Epithelial cell of esophagus (primary cell): ENCODE measurements at regions not wholly inside any gene's neighbourhood (a gene's known extent, or its start where the extent isn't known, plus 50 kb on each side); places are given as distances from the start of the nearest gene placed in this dataset.
"Not testable (repeated sequence)": the region's sequence is repeated elsewhere in the genome, so short reads cannot be mapped to it uniquely, and the experiment has no call there.

Experiments
- DNase-seq: peaks from one replicate; pipeline ENCODE4 v3.0.0; 2010; ENCODE audit warnings: low read depth
- H3K4me3 ChIP-seq: 2 replicates; pipeline ENCODE4 v1.5.1; 2011; ENCODE audit warnings: mild to moderate bottlenecking, low read length, control low read depth

- DNase-seq, result peak; percentile 0
- not testable (repeated sequence) for H3K4me3 ChIP-seq
Observed at GRCh38 chr22:15772337-15772736, 82.5 kb downstream of the POTEH start.

DNA sequence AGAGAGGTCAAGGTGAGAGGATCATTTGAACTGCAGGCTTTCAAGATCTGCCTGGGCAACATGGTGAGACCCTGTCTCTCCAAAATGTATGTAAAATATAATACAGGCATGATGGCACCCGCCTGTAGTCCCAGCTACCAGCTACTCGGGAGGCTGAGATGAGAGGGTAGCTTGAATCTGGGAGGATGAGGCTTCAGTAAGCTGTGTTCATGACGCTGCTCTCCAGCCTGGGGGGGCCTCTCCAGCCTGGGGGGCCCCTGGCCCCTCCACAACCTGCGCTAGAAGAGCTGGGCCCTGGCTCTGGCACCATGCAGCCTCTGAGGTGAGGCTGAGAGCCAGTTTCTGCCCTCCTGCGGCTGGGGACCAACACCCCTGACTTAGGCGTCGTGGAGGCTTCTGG is 85.3 kb downstream of the POTEH start:
- H3K4me3 ChIP-seq, DNase-seq: not testable (repeated sequence)

GRCh38 chr22:15775670-15776669 is 86.1 kb downstream of the POTEH start:
- not testable (repeated sequence) for H3K4me3 ChIP-seq, DNase-seq

- H3K4me3 ChIP-seq, DNase-seq: not testable (repeated sequence)
Observed at GRCh38 chr22:15776727-15777126, 86.9 kb downstream of the POTEH start.

DNA sequence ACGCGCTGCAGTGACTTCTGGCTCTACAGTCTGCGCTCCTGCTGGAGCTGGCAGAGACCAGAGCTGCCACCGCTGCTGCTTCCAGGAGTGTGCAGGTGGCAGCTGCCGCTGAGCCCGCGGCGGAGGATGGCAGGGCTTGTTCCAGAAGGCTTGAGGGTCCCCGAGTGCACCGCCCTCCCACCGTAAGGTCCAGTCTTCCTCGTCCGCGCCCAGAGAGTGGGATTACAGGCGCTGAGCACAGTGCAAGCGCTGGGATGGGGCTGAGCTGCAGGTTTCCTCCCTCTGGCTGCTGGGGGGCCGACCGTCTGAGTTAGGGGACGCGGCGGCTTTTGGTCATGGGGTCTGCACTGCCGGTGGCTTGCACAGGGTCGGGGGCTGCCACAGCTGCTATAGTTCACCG is 87.3 kb downstream of the POTEH start:
- DNase-seq, H3K4me3 ChIP-seq: not testable (repeated sequence)

DNA sequence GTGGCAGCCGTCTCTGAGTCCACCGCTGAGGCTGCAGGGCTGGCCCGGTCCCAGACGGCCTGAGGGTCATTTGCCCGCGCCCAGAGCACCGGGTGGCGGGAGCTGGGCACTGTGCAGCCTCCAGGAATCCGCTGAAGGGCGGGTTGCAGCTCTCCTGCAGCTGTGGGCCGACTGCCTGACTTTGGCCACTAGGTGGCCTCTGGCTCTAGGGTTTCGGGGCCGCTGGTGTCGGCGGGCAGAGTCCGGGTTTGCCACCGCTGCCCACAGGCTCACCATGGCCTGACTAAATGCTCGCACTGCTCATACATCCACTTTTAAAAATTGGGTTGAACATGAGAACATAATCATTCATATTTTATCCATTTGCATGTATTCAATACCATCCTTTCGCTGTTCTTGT is 87.7 kb downstream of the POTEH start:
- H3K4me3 ChIP-seq, DNase-seq: not testable (repeated sequence)

DNA sequence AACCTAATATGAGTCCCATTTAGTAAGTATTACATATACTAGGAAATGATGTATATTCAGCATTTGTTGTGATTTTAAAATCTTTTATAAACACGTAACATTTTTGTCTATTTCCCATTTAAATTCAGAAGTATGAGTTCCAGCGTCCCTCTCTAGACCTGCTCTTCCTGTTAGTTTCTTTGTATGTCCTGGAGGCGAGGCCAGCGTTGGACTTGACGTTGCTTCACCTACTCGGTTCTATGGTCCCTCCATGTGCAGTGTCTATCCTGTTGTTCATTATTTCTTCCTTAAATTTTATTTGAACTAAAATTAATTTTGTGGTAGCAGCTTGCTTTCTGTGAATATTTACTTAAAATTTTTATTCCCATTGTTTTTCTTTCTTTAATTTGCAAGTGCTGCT is 88.5 kb downstream of the POTEH start:
- not testable (repeated sequence) for DNase-seq

GRCh38 chr22:15781652-15782051 is 91.8 kb downstream of the POTEH start:
- not testable (repeated sequence) for H3K4me3 ChIP-seq, DNase-seq

More for the DNA sequence above, 88.5 kb downstream of the POTEH start:
- not testable (repeated sequence) for H3K4me3 ChIP-seq

DNA sequence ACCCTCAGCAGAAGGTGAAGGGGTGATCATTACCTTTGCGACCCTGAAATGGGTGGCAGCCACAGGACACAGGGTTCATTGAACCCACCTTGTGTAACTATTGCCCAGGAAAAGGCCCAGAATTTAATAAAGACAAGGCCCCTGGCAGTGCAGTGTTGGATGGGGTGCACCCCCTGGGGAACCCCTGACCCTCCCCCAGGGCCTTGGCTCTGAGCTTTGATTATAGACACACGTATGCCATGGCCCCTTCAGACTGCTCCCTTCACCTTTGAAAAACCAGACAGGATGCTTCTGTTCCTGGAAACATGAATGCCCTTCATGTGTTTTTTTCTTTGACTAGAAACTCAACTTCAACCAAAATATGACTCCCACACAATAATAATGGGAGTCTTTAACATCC is 93.1 kb downstream of the POTEH start:
- DNase-seq, H3K4me3 ChIP-seq: not testable (repeated sequence)

DNA sequence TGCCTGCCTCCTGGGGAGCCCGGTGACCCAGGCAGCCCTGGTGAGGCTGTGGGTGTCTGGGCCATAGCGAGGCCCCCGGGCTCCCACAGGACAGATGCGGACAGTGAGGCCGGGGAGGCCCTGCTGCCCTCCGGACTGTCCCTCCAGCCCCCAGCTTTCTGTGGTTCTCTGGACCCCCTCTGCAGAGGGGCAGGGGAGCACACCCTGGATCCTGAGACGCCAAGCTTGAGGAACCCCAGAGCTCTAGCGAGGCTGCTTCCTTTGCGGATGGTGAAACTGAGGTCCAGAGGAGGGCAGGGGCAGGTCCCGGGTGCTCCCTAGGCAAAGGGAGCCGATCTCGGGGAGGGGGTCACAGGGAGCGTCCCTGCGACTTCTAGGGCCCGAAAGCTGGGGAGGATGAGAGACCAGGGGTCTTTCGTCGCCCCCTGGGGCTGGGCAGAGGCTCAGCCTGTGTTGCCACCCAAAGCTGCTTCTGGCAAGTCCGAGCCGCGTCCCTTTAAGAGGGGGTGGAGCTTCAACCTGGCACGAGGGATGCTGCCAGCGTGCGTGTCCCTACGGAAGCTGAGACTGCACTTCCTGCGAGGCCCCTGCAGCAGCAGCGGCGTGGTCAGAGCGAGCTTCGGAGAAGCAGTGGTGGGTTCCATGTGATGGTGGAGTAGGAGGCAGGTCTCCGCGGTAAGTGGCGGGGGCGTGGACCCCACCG is 94.7 kb downstream of the POTEH start:
- DNase-seq, H3K4me3 ChIP-seq: not testable (repeated sequence)

DNA sequence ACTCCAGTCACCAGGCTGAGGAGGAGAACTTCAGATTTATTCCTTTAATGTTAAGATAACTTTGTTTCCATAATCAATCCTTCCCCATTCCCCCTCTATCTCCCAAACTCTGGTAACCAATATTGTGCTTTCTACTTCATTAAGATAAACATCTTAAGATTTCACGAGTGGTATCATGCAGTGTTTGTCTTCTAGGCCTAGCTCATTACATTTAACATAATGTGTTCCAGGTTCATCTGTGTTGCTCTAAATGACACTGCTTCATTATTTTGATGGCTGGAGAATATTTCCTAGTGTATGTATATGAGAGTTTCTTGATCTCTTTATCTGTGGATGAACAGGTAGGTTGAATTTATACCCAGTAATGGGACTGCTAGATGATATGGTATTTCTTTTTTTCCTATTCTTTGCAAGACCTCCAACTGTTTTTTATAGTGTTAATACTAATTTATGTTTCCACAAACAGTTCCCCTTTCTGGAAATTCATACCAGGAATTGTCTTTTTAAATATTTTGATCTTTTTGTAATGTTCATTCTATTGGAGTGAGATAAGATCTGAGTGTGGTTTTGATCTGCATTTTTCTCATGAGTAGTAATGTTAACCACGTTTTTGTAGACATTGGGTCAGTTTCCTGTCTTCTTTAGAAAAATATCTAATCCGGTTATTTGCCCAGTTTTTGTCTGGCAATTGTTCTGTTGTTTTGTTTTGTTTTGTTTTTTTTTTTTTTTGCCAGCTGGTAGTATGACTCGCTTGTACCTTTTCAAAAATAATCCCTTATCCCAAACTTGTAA is 97.3 kb downstream of the POTEH start:
- DNase-seq, result not testable (repeated sequence)

DNA sequence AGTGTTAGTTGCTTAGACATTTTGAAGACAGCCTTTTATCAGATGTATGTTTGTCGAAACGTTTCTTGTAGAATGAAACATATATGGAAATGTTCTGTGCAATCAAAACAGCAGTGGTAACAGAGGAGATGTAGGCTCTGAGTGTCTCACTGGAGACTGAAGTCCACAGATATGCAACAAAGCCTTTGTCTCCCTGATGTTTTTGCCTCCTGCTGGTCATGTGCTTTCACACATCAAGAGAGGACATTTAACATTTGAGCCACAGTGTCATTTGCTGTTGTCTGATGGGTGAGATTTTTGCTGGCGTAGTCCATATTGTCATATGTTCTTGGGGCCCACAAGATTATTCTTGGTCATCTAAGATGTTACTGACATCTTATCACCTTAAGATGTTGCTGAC is 101.7 kb downstream of the POTEH start:
- not testable (repeated sequence) for H3K4me3 ChIP-seq, DNase-seq

More for the DNA sequence above, 97.3 kb downstream of the POTEH start:
- H3K4me3 ChIP-seq, result not testable (repeated sequence)

- H3K4me3 ChIP-seq, DNase-seq: not testable (repeated sequence)
Observed at GRCh38 chr22:15799935-15800334, 110.1 kb downstream of the POTEH start.

- not testable (repeated sequence) for H3K4me3 ChIP-seq, DNase-seq
Observed at GRCh38 chr22:15811141-15811540, 121.3 kb downstream of the POTEH start.

- not testable (repeated sequence) for H3K4me3 ChIP-seq, DNase-seq
Observed at GRCh38 chr22:15815783-15816182, 126.0 kb downstream of the POTEH start.

- DNase-seq, H3K4me3 ChIP-seq: not testable (repeated sequence)
Observed at GRCh38 chr22:15816470-15816869, 126.6 kb downstream of the POTEH start.

GRCh38 chr22:15817264-15817663 is 127.4 kb downstream of the POTEH start:
- H3K4me3 ChIP-seq, DNase-seq: not testable (repeated sequence)

- not testable (repeated sequence) for H3K4me3 ChIP-seq, DNase-seq
Observed at GRCh38 chr22:15819886-15820285, 130.1 kb downstream of the POTEH start.

GRCh38 chr22:15821088-15821487 is 131.3 kb downstream of the POTEH start:
- DNase-seq, H3K4me3 ChIP-seq: not testable (repeated sequence)
